GM12878 (cell line): ENCODE measurements at regions not wholly inside any gene's neighbourhood (a gene's known extent, or its start where the extent isn't known, plus 50 kb on each side); places are given as distances from the start of the nearest gene placed in this dataset.

ENCODE experiments used
- ATAC-seq: fragments of 200-7000 bp; cut with Tn5 transposase; 3 replicates; pipeline ENCODE4 v1.9.1; 2020; ENCODE audit warnings: mild to moderate bottlenecking, moderate library complexity
- BruUV-seq: library from RNA; stranded (reverse); fragments of 400-500 nt; replicated peaks from 2 replicates; lab custom pipeline; 2021; lab: Mats Ljungman, UMichigan
- CTCF ChIA-PET: fragments of 300-600 bp; sonication (Branson Sonifier 250); formaldehyde crosslinking; extraction: SDS; loops from one replicate; lab custom pipeline; 2021; ENCODE audit warnings: inconsistent platforms; lab: Yijun Ruan, JAX
- POLR2A ChIA-PET: fragments of 350-600 bp; formaldehyde crosslinking; extraction: SDS; loops from one replicate; lab custom pipeline; 2021; ENCODE audit warnings: inconsistent platforms; lab: Charles Lee
- RAD21 ChIA-PET: fragments of 300-600 bp; sonication (Branson Sonifier 250); formaldehyde crosslinking; loops from one replicate; lab custom pipeline; 2023; ENCODE audit warnings: antibody characterized with exemption; ENCODE audit not compliant: unreplicated experiment; lab: Charles Lee
- SMC1A ChIA-PET: fragments of 300-600 bp; sonication (Branson Sonifier 250); formaldehyde crosslinking; loops from one replicate; lab custom pipeline; 2023; ENCODE audit not compliant: unreplicated experiment, uncharacterized antibody; lab: Charles Lee
- DNase-seq: peaks from one replicate; pipeline ENCODE4 v3.0.0-alpha.2; 2011; ENCODE audit warnings: low read depth, low spot score
- FAIRE-seq: peaks from 3 replicates; lab custom pipeline; 2011; peaks lifted over from hg19 to GRCh38; lab: Jason Lieb, UNC
- H2AFZ ChIP-seq: 2 replicates; pipeline ENCODE4 v1.6.0; 2011; ENCODE audit warnings: low read depth, low read length, control low read depth; ENCODE audit not compliant: control insufficient read depth
- H3K27ac ChIP-seq: 2 replicates; pipeline ENCODE4 v1.5.1; 2011; ENCODE audit warnings: control low read depth; ENCODE audit not compliant: control insufficient read depth, insufficient read depth
- H3K27me3 ChIP-seq, 2 experiments: replicated peaks in 1 of 2; 2 replicates each; pipeline versions ENCODE4 v1.6.0 to v1.6.1; 2011; ENCODE audit warnings: low read length in 1 of 2; ENCODE audit not compliant: control insufficient read depth in 2 of 2, insufficient read depth in 2 of 2
- H3K36me3 ChIP-seq, 2 experiments: 2 replicates each; pipeline ENCODE4 v1.5.1; 2011; ENCODE audit warnings: low read length in 1 of 2; ENCODE audit not compliant: control insufficient read depth in 2 of 2, insufficient read depth in 2 of 2
- H3K4me1 ChIP-seq: 2 replicates; pipeline ENCODE4 v1.6.1; 2011; ENCODE audit warnings: mild to moderate bottlenecking, low read length, moderate library complexity, mixed read lengths; ENCODE audit not compliant: control insufficient read depth, insufficient read depth
- H3K4me2 ChIP-seq: 2 replicates; pipeline ENCODE4 v1.6.0; 2011; ENCODE audit warnings: control low read depth; ENCODE audit not compliant: control insufficient read depth, insufficient read depth
- H3K4me3 ChIP-seq: fragments of 200-600 bp; sonication (generic); 2 replicates; pipeline ENCODE4 v1.5.1; 2016
- H3K79me2 ChIP-seq: 2 replicates; pipeline ENCODE4 v1.6.0; 2011; ENCODE audit warnings: low read length; ENCODE audit not compliant: control insufficient read depth, insufficient read depth
- H3K9ac ChIP-seq: 2 replicates; pipeline ENCODE4 v1.8.0; 2011; ENCODE audit warnings: low read length, control low read depth, mixed read lengths; ENCODE audit not compliant: control insufficient read depth, insufficient read depth
- H3K9me3 ChIP-seq: replicated peaks from 3 replicates; pipeline ENCODE4 v1.5.1; 2011; ENCODE audit warnings: mild to moderate bottlenecking, low read length; ENCODE audit not compliant: control insufficient read depth, insufficient read depth
- H4K20me1 ChIP-seq: 2 replicates; pipeline ENCODE4 v1.6.0; 2011; ENCODE audit not compliant: control insufficient read depth, insufficient read depth
- JUNB ChIP-seq: IDR thresholded peaks from 2 replicates; pipeline ENCODE4 v1.6.1; 2016; ENCODE audit warnings: antibody characterized with exemption, mild to moderate bottlenecking
- MEF2B ChIP-seq: fragments of 450-650 bp; IDR thresholded peaks from 2 replicates; pipeline ENCODE4 v1.6.1; 2018; ENCODE audit warnings: mild to moderate bottlenecking, moderate library complexity; ENCODE audit not compliant: partially characterized antibody, poor library complexity, severe bottlenecking
- PAX5 ChIP-seq: IDR thresholded peaks from 2 replicates; pipeline ENCODE4 v1.6.1; 2011; ENCODE audit warnings: low read depth, low read length, borderline replicate concordance
- RAD51 ChIP-seq: fragments of 450-650 bp; IDR thresholded peaks from 2 replicates; pipeline ENCODE4 v1.6.1; 2016; ENCODE audit warnings: moderate library complexity, mild to moderate bottlenecking, inconsistent platforms
- RELA ChIP-seq: fragments of 450-650 bp; IDR thresholded peaks from 2 replicates; pipeline ENCODE4 v1.8.0; 2014; ENCODE audit warnings: borderline replicate concordance; ENCODE audit not compliant: partially characterized antibody
- SIN3A ChIP-seq: IDR thresholded peaks from 2 replicates; pipeline ENCODE4 v1.6.1; 2012; ENCODE audit warnings: low read depth, low read length, improper control_type of control experiment
- SIX5 ChIP-seq: IDR thresholded peaks from 2 replicates; pipeline ENCODE4 v1.6.1; 2011; ENCODE audit warnings: mild to moderate bottlenecking, low read depth, low read length, moderate library complexity; ENCODE audit not compliant: severe bottlenecking
- SMAD5 ChIP-seq: IDR thresholded peaks from 2 replicates; pipeline ENCODE4 v1.6.1; 2016; ENCODE audit warnings: antibody characterized with exemption, low read depth
- YY1 ChIP-seq: IDR thresholded peaks from 2 replicates; pipeline ENCODE4 v1.6.1; 2011; ENCODE audit warnings: low read depth, mild to moderate bottlenecking, low read length
- ZBTB40 ChIP-seq: fragments of 450-650 bp; IDR thresholded peaks from 2 replicates; pipeline ENCODE4 v1.6.1; 2016; ENCODE audit warnings: mild to moderate bottlenecking, moderate library complexity, borderline replicate concordance
- WGBS: methylation state at CpG from one replicate; pipeline ENCODE4 v1.1.6; 2016; ENCODE audit warnings: low lambda C conversion rate; ENCODE audit not compliant: insufficient replicate concordance, insufficient coverage; ENCODE audit errors: missing lambda C conversion rate; 5-methylcytosine and 5-hydroxymethylcytosine counted together
- in situ Hi-C: fragments of 300-500 bp; cut with MboI; formaldehyde crosslinking; loops from 9 replicates; pipeline ENCODE4 v1.14.3; 2018; ENCODE audit warnings: mixed read lengths
- intact Hi-C: fragments of 100-400 bp; cut with micrococcal nuclease; formaldehyde crosslinking; loops from one replicate; pipeline ENCODE4 v1.14.2; 2022; ENCODE audit not compliant: unreplicated experiment
- TF ChIP-seq, protein P1 (sequence below): fragments of 150-350 bp; IDR thresholded peaks from 2 replicates; pipeline ENCODE4 v1.6.1; 2016; ENCODE audit warnings: low read depth, low read length

DNA sequence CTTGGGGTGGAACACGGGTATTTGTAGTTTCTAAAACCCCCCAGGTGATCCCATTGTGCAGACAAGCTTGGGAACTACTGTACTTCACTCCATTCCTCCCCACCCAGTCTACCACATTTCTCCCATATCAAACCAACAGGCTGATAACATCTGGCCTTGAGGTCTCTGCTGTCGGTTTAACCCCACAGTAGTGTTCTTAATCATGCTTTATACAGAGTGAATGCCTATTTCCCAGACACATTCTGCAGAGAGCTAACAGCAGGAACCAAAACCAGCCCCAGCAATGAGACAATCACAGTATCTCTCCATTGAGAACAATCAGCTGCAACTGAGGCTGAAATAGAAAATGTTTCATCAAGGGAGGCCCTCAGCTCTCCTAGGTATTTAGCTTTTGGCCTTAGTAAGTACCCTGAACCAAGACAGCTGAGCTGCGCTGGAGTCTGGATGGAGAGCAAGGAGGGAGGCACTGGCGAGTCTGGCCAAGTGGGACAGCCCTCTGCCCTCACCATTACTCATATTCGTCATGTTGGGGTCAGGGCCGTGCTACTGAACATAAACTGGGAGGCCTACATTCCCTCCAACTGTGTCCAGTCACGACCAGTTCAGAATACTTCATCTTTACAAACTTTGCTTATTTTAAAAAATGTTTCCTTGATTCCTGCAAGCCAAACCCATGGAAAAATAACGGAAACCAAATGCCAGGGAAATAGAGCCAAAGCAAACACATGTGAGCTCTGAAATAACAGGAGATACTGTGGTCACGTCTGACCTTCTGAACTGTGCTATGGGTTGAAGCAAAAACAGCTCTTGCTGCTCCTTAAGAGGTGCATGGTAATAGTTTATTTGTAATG, 81.0 kb downstream of the CCDC34 start:
- intact Hi-C loops = no loop called here
- Histone ChIP-seq H3K4me2 (no peak overlapping the region), H3K4me3 (no peak overlapping the region), H3K79me2 (no peaks in the 10 kb centered on the region), H3K9me3 (no peaks in the 10 kb centered on the region), H3K27me3 (no peaks in the 10 kb centered on the region), H4K20me1 (no peaks in the 10 kb centered on the region), H3K27ac (no peak overlapping the region), H3K36me3 (no peaks in the 10 kb centered on the region), H3K9ac (no peak overlapping the region), H3K4me1 (no peaks in the 10 kb centered on the region), H2AFZ (no peak overlapping the region)
- no peak for FAIRE-seq
- BruUV-seq = no TSS peak
- in situ Hi-C loops = no loop called here
- ChIA-PET RAD21 (interaction anchor here (1.1 to 3.7 kb wide), 4 partner anchors 14 to 215 kb away, joined by 3 to 16 read pairs (median 10); no protein-coding TSS in a partner anchor), CTCF (interaction anchor here (0.7 to 4.0 kb wide), 6 partner anchors 13 to 98 kb away, joined by 3 to 33 read pairs (median 7); no protein-coding TSS in a partner anchor), SMC1A (interaction anchor here (0.5 to 4.4 kb wide), 14 partner anchors 9 to 665 kb away, joined by 3 to 19 read pairs (median 4); no protein-coding TSS in a partner anchor), POLR2A (no interaction called here)
- 21% methylated on average over 9 of the region's 9 CpGs for WGBS
- peak; percentile 90 for ATAC-seq
- DNase-seq = peak; percentile 19
- TF ChIP-seq, protein P1, sequence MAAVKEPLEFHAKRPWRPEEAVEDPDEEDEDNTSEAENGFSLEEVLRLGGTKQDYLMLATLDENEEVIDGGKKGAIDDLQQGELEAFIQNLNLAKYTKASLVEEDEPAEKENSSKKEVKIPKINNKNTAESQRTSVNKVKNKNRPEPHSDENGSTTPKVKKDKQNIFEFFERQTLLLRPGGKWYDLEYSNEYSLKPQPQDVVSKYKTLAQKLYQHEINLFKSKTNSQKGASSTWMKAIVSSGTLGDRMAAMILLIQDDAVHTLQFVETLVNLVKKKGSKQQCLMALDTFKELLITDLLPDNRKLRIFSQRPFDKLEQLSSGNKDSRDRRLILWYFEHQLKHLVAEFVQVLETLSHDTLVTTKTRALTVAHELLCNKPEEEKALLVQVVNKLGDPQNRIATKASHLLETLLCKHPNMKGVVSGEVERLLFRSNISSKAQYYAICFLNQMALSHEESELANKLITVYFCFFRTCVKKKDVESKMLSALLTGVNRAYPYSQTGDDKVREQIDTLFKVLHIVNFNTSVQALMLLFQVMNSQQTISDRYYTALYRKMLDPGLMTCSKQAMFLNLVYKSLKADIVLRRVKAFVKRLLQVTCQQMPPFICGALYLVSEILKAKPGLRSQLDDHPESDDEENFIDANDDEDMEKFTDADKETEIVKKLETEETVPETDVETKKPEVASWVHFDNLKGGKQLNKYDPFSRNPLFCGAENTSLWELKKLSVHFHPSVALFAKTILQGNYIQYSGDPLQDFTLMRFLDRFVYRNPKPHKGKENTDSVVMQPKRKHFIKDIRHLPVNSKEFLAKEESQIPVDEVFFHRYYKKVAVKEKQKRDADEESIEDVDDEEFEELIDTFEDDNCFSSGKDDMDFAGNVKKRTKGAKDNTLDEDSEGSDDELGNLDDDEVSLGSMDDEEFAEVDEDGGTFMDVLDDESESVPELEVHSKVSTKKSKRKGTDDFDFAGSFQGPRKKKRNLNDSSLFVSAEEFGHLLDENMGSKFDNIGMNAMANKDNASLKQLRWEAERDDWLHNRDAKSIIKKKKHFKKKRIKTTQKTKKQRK = no peak
- TF ChIP-seq RELA = no peak
- no peak for TF ChIP-seq PAX5
- TF ChIP-seq SIX5 = no peak
- TF ChIP-seq SIN3A = no peak
- TF ChIP-seq JUNB = no peak; the same call in 1 of the 2 replicates
- TF ChIP-seq MEF2B = no peak
- no peak for TF ChIP-seq ZBTB40
- TF ChIP-seq RAD51 = no peak
- TF ChIP-seq YY1 = no peak
- no peak for TF ChIP-seq SMAD5
